ENCODE measurements at regions not wholly inside any gene's neighbourhood (a gene's known extent, or its start where the extent isn't known, plus 50 kb on each side); places are given as distances from the start of the nearest gene placed in this dataset.
"Not testable (repeated sequence)": the region's sequence is repeated elsewhere in the genome, so short reads cannot be mapped to it uniquely, and the experiment has no call there.

- H3K9ac ChIP-seq (ENCODE audit: insufficient read length): no peak overlapping the region
- H3K4me3 ChIP-seq: no peak overlapping the region
- no peak for DNase-seq (ENCODE audit: low read depth, low spot score)
- no peak overlapping the region for H3K27ac ChIP-seq
- TF ChIP-seq FOXP2 (optimal IDR thresholded peaks at IDR 0.05; ENCODE audit: control extremely low read depth, extremely low read length, insufficient read depth) (no peak), EZH2 (IDR thresholded peaks at IDR 0.05) (no peak), POLR2AphosphoS5 (IDR thresholded peaks at IDR 0.05; ENCODE audit: borderline replicate concordance, low read depth, low read length) (no peak)
- H3K36me3 ChIP-seq (ENCODE audit: insufficient read depth, low read length): no peaks in the 10 kb centered on the region
- no peaks in the 10 kb centered on the region for H3K9me3 ChIP-seq (ENCODE audit: low read depth, low read length)
Measured at GRCh38 chr6:142635130-142635529, 309.8 kb downstream of the HIVEP2 start.

- TF ChIP-seq EZH2 (IDR thresholded peaks at IDR 0.05) (no peak), FOXP2 (optimal IDR thresholded peaks at IDR 0.05; ENCODE audit: control extremely low read depth, extremely low read length, insufficient read depth) (no peak), POLR2AphosphoS5 (IDR thresholded peaks at IDR 0.05; ENCODE audit: borderline replicate concordance, low read depth, low read length) (no peak)
- no peaks in the 10 kb centered on the region for H3K36me3 ChIP-seq (ENCODE audit: insufficient read depth, low read length)
- no peak for DNase-seq (ENCODE audit: low read depth, low spot score)
- no peak overlapping the region for H3K27ac ChIP-seq
- no peak overlapping the region for H3K4me3 ChIP-seq
- H3K9ac ChIP-seq (ENCODE audit: insufficient read length): no peak overlapping the region
- no peaks in the 10 kb centered on the region for H3K9me3 ChIP-seq (ENCODE audit: low read depth, low read length)
Measured at GRCh38 chr6:142637624-142638351, 307.2 kb downstream of the HIVEP2 start.

GRCh38 chr6:142642651-142643050 lies 302.3 kb downstream of the HIVEP2 start:
- Histone ChIP-seq H3K9me3 (ENCODE audit: low read depth, low read length) (no peaks in the 10 kb centered on the region), H3K4me3 (no peak overlapping the region), H3K9ac (ENCODE audit: insufficient read length) (no peak overlapping the region), H3K27ac (no peak overlapping the region), H3K36me3 (ENCODE audit: insufficient read depth, low read length) (no peaks in the 10 kb centered on the region)
- TF ChIP-seq FOXP2 (optimal IDR thresholded peaks at IDR 0.05; ENCODE audit: control extremely low read depth, extremely low read length, insufficient read depth) (no peak), POLR2AphosphoS5 (IDR thresholded peaks at IDR 0.05; ENCODE audit: borderline replicate concordance, low read depth, low read length) (no peak), EZH2 (IDR thresholded peaks at IDR 0.05) (no peak)
- DNase-seq (ENCODE audit: low read depth, low spot score): no peak

DNA sequence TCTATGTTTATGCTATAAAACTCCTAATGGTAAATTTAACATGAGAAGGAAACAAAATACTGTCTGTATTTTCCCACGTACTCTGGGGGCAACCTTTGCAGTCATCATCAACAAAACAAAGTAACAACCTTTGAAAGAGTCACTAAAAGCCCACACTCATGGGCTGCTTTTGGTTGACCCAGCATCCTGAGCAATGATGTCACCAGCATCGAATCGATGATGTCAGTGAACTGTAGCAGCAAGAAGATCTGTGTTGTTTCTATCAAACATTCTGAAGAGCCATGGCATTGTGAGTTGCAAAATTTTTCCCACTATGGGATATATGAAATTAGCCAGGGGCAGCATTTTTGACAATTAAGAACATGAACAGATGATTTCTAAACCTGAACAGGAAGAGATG lies 300.1 kb downstream of the HIVEP2 start:
- Histone ChIP-seq H3K27ac (no peak overlapping the region), H3K4me3 (no peak overlapping the region), H3K9me3 (ENCODE audit: low read depth, low read length) (no peaks in the 10 kb centered on the region), H3K9ac (ENCODE audit: insufficient read length) (no peak overlapping the region), H3K36me3 (ENCODE audit: insufficient read depth, low read length) (no peaks in the 10 kb centered on the region)
- DNase-seq (ENCODE audit: low read depth, low spot score): no peak
- TF ChIP-seq POLR2AphosphoS5 (IDR thresholded peaks at IDR 0.05; ENCODE audit: borderline replicate concordance, low read depth, low read length) (no peak), FOXP2 (optimal IDR thresholded peaks at IDR 0.05; ENCODE audit: control extremely low read depth, extremely low read length, insufficient read depth) (no peak), EZH2 (IDR thresholded peaks at IDR 0.05) (no peak)

- H3K27ac ChIP-seq: no peak overlapping the region
- DNase-seq (ENCODE audit: low read depth, low spot score): no peak
- no peak overlapping the region for H3K4me3 ChIP-seq
- no peak for TF ChIP-seq POLR2AphosphoS5 (IDR thresholded peaks at IDR 0.05; ENCODE audit: borderline replicate concordance, low read depth, low read length)
- TF ChIP-seq FOXP2 (optimal IDR thresholded peaks at IDR 0.05; ENCODE audit: control extremely low read depth, extremely low read length, insufficient read depth): no peak
- no peak for TF ChIP-seq EZH2 (IDR thresholded peaks at IDR 0.05)
- no peak overlapping the region for H3K9ac ChIP-seq (ENCODE audit: insufficient read length)
- H3K36me3 ChIP-seq (ENCODE audit: insufficient read depth, low read length): no peaks in the 10 kb centered on the region
- no peaks in the 10 kb centered on the region for H3K9me3 ChIP-seq (ENCODE audit: low read depth, low read length)
Measured at GRCh38 chr6:142645663-142646062, 299.3 kb downstream of the HIVEP2 start.

GRCh38 chr6:142647449-142648035 lies 297.4 kb downstream of the HIVEP2 start:
- H3K27ac ChIP-seq: no peak overlapping the region
- H3K36me3 ChIP-seq (ENCODE audit: insufficient read depth, low read length): no peaks in the 10 kb centered on the region
- H3K9me3 ChIP-seq (ENCODE audit: low read depth, low read length): no peaks in the 10 kb centered on the region
- TF ChIP-seq FOXP2 (optimal IDR thresholded peaks at IDR 0.05; ENCODE audit: control extremely low read depth, extremely low read length, insufficient read depth) (no peak), POLR2AphosphoS5 (IDR thresholded peaks at IDR 0.05; ENCODE audit: borderline replicate concordance, low read depth, low read length) (no peak), EZH2 (IDR thresholded peaks at IDR 0.05) (no peak)
- H3K4me3 ChIP-seq: no peak overlapping the region
- no peak for DNase-seq (ENCODE audit: low read depth, low spot score)
- H3K9ac ChIP-seq (ENCODE audit: insufficient read length): no peak overlapping the region

DNA sequence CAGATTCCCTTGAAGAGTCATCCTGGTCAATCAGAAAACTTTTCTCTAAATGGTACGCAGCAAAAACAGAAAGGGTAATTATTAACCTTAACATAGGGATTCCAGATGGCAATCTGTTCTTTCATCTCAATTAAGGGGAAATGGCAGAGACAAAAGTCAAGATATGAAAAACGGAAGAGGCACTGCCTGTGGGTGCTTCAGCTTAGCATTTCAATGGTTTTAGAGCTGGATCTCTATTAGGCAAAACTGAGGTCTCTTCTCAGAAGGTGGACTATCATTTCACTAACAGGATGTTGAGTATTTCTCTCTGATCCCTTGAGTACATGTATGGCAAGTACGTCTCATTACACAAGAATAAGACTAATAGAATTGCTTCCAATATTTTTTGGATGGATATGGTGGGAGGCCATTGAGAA lies 296.9 kb downstream of the HIVEP2 start:
- no peak for DNase-seq (ENCODE audit: low read depth, low spot score)
- H3K9me3 ChIP-seq (ENCODE audit: low read depth, low read length): no peaks in the 10 kb centered on the region
- H3K9ac ChIP-seq (ENCODE audit: insufficient read length): no peak overlapping the region
- no peaks in the 10 kb centered on the region for H3K36me3 ChIP-seq (ENCODE audit: insufficient read depth, low read length)
- TF ChIP-seq POLR2AphosphoS5 (IDR thresholded peaks at IDR 0.05; ENCODE audit: borderline replicate concordance, low read depth, low read length) (no peak), FOXP2 (optimal IDR thresholded peaks at IDR 0.05; ENCODE audit: control extremely low read depth, extremely low read length, insufficient read depth) (no peak), EZH2 (IDR thresholded peaks at IDR 0.05) (no peak)
- no peak overlapping the region for H3K27ac ChIP-seq
- H3K4me3 ChIP-seq: no peak overlapping the region

DNA sequence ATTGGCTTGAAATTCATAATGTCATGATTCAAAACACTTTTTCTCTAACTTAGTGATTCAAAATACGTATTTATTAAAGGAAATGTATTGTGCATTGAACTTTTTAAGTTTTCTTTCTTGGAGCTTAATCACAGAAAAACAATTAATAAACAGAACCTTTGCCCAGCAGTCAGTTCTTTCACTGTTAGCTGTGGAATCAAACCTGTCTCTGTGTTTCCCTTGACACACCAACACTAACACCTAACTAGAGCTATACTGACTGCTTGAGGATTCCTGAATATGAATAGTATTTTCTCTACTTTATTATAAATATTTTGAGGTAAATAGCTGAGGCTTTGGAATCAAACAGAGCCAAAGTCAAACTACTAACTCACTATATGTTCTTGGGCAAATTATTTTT lies 296.4 kb downstream of the HIVEP2 start:
- Histone ChIP-seq H3K9ac (ENCODE audit: insufficient read length) (no peak overlapping the region), H3K27ac (no peak overlapping the region), H3K4me3 (no peak overlapping the region), H3K36me3 (ENCODE audit: insufficient read depth, low read length) (no peaks in the 10 kb centered on the region), H3K9me3 (ENCODE audit: low read depth, low read length) (no peaks in the 10 kb centered on the region)
- TF ChIP-seq EZH2 (IDR thresholded peaks at IDR 0.05) (no peak), POLR2AphosphoS5 (IDR thresholded peaks at IDR 0.05; ENCODE audit: borderline replicate concordance, low read depth, low read length) (no peak), FOXP2 (optimal IDR thresholded peaks at IDR 0.05; ENCODE audit: control extremely low read depth, extremely low read length, insufficient read depth) (no peak)
- no peak for DNase-seq (ENCODE audit: low read depth, low spot score)

DNA sequence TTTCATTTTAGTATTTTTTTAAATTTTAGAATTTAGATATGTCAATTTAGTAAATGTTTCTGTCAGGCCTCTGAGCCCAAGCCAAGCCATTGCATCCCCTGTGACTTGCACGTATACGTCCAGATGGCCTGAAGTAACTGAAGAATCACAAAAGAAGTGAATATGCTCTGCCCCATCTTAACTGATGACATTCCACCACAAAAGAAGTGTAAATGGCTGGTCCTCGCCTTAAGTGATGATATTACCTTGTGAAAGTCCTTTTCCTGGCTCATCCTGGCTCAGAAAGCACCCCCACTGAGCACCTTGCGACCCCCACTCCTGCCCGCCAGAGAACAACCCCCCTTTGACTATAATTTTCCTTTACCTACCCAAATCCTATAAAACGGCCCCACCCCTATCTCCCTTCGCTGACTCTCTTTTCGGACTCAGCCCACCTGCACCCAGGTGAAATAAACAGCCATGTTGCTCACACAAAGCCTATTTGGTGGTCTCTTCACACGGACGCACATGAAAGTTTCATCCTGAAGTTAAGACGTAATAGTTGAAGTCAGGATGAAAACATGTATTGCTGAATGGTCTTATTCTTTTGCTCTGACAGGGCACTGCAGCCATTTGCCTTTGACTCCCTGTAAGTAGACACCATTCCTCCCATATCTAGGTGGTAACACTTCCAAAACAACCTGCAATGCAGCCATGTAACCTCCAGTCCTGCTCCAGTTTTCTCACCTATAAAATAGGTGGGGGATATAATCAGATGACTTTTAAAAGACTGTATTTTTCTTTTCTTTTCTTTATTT lies 295.3 kb downstream of the HIVEP2 start:
- not testable (repeated sequence) for H3K36me3 ChIP-seq (ENCODE audit: insufficient read depth, low read length); H3K4me3 ChIP-seq; H3K9ac ChIP-seq (ENCODE audit: insufficient read length); H3K9me3 ChIP-seq (ENCODE audit: low read depth, low read length); DNase-seq (ENCODE audit: low read depth, low spot score); H3K27ac ChIP-seq

All from SK-N-MC (cell line).